NB4 (cell line): ENCODE measurements at regions not wholly inside any gene's neighbourhood (a gene's known extent, or its start where the extent isn't known, plus 50 kb on each side); places are given as distances from the start of the nearest gene placed in this dataset.
"Not testable (repeated sequence)": the region's sequence is repeated elsewhere in the genome, so short reads cannot be mapped to it uniquely, and the experiment has no call there.

ENCODE experiments used
- DNase-seq: peaks from one replicate; pipeline ENCODE4 v3.0.0; 2010; ENCODE audit warnings: low read depth
- H3K4me3 ChIP-seq: one replicate; pipeline ENCODE4 v1.5.1; 2011; ENCODE audit warnings: mild to moderate bottlenecking, low read depth, low read length, moderate library complexity
- MYC ChIP-seq: IDR thresholded peaks from 2 replicates; pipeline ENCODE4 v1.6.1; 2011; ENCODE audit warnings: low read depth, low read length
- POLR2A ChIP-seq: IDR thresholded peaks from 2 replicates; pipeline ENCODE4 v1.6.1; 2011; ENCODE audit warnings: mild to moderate bottlenecking; ENCODE audit not compliant: insufficient read length; ENCODE audit errors: extremely low read depth
- TF ChIP-seq, protein P1 (sequence below): IDR thresholded peaks from one replicate; pipeline ENCODE4 v1.5.1; 2012; ENCODE audit warnings: low read depth, low read length
- TF ChIP-seq, protein P2 (sequence below): IDR thresholded peaks from 2 replicates; pipeline ENCODE4 v1.6.1; 2011; ENCODE audit warnings: low read depth, low read length

DNA sequence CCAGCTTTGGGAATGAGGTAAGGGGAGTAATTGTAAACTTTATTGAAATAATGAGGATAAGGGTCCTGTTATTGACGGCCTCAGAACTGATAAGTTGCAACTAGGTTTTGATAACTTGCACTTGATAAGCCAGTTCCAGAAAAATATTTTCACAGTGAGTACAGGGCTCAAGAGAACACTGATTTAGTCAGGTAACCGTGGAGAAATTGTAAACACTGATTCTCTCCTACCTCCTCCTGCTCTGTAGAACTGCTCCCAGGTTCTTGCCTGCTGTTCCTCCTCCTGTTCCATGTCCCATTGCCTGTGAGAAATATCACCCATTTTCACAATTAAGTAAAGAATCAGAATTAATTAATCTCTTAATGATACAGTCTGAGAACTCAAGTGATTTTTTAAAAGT is 55.0 kb upstream of the CXXC4 start:
- no peak for DNase-seq
- TF ChIP-seq POLR2A (no peak), MYC (no peak)
- TF ChIP-seq, protein P1, sequence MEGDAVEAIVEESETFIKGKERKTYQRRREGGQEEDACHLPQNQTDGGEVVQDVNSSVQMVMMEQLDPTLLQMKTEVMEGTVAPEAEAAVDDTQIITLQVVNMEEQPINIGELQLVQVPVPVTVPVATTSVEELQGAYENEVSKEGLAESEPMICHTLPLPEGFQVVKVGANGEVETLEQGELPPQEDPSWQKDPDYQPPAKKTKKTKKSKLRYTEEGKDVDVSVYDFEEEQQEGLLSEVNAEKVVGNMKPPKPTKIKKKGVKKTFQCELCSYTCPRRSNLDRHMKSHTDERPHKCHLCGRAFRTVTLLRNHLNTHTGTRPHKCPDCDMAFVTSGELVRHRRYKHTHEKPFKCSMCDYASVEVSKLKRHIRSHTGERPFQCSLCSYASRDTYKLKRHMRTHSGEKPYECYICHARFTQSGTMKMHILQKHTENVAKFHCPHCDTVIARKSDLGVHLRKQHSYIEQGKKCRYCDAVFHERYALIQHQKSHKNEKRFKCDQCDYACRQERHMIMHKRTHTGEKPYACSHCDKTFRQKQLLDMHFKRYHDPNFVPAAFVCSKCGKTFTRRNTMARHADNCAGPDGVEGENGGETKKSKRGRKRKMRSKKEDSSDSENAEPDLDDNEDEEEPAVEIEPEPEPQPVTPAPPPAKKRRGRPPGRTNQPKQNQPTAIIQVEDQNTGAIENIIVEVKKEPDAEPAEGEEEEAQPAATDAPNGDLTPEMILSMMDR: no peak
- TF ChIP-seq, protein P2, sequence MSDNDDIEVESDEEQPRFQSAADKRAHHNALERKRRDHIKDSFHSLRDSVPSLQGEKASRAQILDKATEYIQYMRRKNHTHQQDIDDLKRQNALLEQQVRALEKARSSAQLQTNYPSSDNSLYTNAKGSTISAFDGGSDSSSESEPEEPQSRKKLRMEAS: no peak
- no peak overlapping the region for H3K4me3 ChIP-seq

DNA sequence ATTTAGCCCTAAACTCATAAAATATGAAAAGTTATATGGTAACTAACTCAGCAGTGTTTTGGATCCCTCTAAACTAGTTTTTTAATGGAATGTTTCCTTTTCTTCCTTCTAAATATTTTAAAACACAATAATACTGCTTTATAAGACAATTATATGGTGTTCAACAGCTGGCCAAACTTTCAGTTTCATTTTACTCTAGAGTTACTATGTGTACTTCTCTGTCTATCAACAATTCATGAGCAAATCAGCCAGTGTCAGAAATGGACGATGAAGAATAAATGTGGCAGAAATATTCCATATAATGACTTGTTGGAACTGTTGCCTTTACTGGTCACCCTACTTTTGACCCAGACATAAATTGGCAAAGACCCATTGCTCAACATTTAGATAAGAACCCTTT is 64.8 kb upstream of the CXXC4 start:
- no peak overlapping the region for H3K4me3 ChIP-seq
- TF ChIP-seq POLR2A (no peak), MYC (no peak)
- TF ChIP-seq, protein P2: no peak
- TF ChIP-seq, protein P1: no peak
- no peak for DNase-seq

DNA sequence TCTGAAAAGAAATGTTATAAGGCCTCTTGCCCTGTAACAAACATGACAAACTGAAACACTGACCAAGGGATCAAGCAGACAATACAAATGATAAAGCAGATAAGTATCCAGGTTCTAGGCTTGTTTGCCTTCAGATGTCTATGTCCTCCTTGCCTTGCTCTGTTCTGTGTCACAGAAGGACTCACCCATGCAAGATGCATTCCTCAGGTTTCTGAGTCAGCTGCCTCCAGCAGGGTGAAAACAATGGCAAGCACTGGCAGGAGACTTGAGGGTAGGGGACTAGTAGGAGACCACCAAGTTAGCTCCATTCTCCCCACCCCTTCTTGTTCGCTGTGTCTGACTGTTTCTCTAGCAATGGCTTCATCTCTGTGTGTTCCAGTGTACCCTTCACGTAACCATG is 76.6 kb upstream of the CXXC4 start:
- H3K4me3 ChIP-seq: no peak overlapping the region
- no peak for DNase-seq
- no peak for TF ChIP-seq POLR2A
- TF ChIP-seq, protein P2: no peak
- no peak for TF ChIP-seq MYC
- TF ChIP-seq, protein P1: no peak

DNA sequence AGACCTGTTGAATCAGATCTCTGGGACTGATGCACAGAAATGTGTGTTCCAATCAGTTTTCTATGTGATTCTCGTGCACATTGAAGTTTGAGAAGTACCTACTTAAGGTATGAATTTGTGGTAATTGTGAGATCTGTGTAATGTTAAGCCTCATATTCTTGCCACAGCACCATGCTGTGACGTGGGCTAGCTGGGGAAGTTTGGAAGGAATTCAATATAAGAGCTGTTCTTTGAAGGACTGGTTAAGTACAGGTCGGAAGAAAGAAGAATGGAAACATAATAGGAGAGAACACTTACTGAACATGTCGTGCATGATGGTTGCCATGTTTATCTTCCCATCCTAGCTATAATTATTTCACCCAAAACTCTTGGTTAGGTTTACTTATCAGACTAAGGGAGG is 79.7 kb upstream of the CXXC4 start:
- TF ChIP-seq, protein P1: no peak
- TF ChIP-seq MYC (no peak), POLR2A (no peak)
- TF ChIP-seq, protein P2: no peak
- DNase-seq: no peak

DNA sequence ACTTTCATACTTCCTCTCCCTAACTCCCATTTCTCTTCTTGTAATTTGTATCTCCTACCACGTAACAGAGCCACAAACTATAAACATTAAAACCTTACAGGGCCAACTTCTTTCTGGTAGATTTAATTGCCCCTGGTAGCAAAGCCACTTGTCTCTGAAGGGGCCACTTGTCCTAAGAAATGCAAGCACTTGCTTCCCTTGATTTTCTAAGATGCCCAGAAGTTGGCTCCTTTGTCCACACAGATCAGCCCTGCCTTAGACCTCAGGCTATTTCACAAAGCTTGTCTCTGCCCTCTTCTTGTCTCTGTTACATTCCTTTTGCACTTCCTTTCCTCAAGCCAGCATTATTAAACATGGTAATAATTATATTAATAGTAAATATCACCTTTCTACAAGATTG is 80.6 kb upstream of the CXXC4 start:
- TF ChIP-seq POLR2A (no peak), MYC (no peak)
- TF ChIP-seq, protein P1: no peak
- TF ChIP-seq, protein P2: no peak
- DNase-seq: no peak

More for the DNA sequence above, 79.7 kb upstream of the CXXC4 start:
- no peak overlapping the region for H3K4me3 ChIP-seq

DNA sequence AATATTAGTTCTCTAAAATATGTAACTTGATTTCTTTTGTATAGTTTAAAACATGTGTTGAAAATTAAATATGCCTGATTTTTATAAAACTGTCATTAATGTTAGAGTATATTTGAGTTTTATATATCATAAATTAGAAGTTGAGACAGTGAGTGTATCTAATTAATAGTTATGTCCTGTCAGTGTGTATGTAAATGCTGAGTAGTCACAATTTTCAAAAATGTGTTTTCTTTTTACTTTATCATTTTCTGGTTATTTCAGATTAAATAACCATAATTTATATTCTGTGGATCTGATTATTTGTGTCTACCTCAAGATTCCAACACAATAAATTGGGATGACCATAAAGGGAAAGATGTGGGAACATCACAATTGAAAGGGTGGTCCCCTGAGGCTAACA is 82.7 kb upstream of the CXXC4 start:
- TF ChIP-seq POLR2A (no peak), MYC (no peak)
- TF ChIP-seq, protein P1: no peak
- TF ChIP-seq, protein P2: no peak
- H3K4me3 ChIP-seq: no peak overlapping the region
- DNase-seq: no peak

More for the DNA sequence above, 80.6 kb upstream of the CXXC4 start:
- no peak overlapping the region for H3K4me3 ChIP-seq

DNA sequence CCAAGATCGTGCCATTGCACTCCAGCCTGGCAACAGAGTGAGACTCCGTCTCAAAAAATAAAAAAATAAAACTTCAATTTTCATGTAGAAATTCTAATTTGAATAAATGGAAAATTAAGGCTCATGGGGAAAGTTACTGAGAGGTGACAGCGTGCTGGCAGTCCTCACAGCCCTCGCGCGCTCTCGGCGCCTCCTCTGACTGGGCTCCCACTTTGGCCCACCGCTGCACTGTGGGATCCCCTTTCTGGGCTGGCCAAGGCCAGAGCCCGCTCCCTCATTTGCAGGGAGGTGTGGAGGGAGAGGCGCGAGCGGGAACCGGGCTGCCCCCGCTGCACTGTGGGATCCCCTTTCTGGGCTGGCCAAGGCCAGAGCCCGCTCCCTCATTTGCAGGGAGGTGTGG is 86.8 kb upstream of the CXXC4 start:
- not testable (repeated sequence) for DNase-seq

DNA sequence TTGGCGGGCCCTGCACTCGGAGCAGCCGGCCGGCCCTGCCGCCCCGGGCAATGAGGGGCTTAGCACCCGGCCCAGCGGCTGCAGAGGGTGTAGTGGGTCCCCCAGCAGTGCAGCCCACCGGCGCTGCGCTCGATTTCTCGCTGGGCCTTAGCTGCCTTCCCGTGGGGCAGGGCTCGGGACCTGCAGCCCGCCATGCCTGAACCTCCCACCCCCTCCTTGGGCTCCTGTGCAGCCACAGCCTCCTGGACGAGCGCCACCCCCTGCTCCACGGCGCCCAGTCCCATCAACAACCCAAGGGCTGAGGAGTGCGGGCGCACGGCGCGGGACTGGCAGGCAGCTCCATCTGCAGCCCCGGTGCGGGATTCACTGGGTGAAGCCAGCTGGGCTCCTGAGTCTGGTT is 87.4 kb upstream of the CXXC4 start:
- not testable (repeated sequence) for H3K4me3 ChIP-seq, DNase-seq

More for the DNA sequence above, 86.8 kb upstream of the CXXC4 start:
- not testable (repeated sequence) for H3K4me3 ChIP-seq
